HG03108 (cell line): ENCODE measurements at regions not wholly inside any gene's neighbourhood (a gene's known extent, or its start where the extent isn't known, plus 50 kb on each side); places are given as distances from the start of the nearest gene placed in this dataset.
"Not testable (repeated sequence)": the region's sequence is repeated elsewhere in the genome, so short reads cannot be mapped to it uniquely, and the experiment has no call there.

Experiments
- ATAC-seq: cut with Tn5 transposase; IDR thresholded peaks from one replicate; pipeline ENCODE4 v1.9.1; 2021; ENCODE audit warnings: moderate library complexity; ENCODE audit not compliant: unreplicated experiment

- ATAC-seq: no peak
These were observed 85.2 kb downstream of the POLR1F start for GRCh38 chr7:19623676-19624075.

DNA sequence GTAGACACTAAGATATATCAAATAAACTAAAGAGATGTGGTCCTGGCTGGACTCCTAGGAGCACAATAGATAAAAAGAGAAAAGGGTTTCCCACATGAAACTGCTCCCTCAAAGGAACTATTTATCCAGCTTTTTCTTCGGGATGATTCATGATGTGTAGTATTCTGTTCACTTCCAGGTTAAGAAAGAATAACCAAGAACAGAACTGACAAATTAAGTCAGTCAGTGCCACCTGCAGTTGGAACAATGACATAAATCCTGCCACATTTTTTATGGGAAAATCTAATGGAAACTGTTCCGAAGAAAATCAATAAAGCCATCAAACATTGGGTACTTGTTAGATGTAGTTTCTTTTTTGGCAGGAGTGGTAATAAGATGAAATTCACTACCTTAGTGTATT is 87.1 kb downstream of the POLR1F start:
- ATAC-seq: no peak

DNA sequence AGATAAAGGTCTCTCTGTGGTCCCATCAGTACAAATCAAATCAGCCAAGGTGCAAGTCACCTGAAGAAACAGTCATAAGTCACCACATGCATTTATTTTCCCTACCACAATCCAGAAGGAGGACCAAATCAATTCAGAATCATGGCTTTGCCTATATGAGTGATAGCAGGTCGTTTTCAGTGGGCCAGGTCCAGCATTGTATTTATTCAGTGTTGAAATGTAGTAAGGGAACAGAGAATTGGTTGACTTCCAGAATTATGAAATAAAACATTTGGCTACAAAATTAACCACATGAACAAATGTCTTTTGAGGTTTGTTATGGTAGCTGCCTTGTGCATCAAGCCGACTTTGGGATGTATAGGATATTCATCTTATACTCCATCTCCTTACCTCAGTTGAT is 88.4 kb downstream of the POLR1F start:
- no peak for ATAC-seq

- ATAC-seq: no peak
These were observed 89.7 kb downstream of the POLR1F start for GRCh38 chr7:19619122-19619521.

GRCh38 chr7:19617901-19618300 is 90.9 kb downstream of the POLR1F start:
- ATAC-seq: no peak

DNA sequence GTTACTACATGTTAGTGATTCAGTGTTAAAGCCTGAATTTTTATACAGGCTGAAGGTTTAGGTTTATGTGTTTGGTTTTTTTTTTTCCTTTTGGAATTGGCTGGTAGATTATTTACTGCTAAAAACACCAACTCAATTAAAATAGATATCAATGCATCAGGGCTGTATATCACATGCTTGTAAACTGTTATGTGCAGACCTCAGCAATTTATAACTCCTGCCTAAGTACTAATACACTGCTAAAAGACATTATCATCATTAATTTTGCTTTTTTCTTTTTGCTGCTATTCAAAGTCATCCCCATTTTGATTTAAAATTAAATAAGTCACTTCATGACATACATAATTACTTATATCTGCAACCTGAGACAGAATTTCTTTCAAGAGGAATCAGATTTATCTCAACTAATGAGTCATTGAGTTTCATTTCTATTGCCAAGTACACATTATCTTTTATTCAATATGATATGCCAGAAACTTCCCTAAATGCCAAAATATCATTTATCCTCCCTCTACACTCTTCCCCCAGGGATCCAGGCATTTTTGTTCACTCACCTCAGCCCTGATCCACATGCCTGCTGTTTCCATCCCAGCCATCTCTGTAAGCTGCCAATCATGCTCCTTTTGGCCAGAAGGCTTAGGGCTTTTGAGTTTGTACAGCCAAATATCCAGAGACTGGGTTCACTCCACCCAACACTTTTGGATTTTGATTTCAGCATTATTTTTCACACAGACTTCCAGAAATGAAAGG is 98.5 kb downstream of the POLR1F start:
- ATAC-seq: no peak

- no peak for ATAC-seq
These were observed 119.4 kb downstream of the POLR1F start for GRCh38 chr7:19589446-19589845.

- no peak for ATAC-seq
These were observed 121.5 kb downstream of the POLR1F start for GRCh38 chr7:19587291-19587690.

DNA sequence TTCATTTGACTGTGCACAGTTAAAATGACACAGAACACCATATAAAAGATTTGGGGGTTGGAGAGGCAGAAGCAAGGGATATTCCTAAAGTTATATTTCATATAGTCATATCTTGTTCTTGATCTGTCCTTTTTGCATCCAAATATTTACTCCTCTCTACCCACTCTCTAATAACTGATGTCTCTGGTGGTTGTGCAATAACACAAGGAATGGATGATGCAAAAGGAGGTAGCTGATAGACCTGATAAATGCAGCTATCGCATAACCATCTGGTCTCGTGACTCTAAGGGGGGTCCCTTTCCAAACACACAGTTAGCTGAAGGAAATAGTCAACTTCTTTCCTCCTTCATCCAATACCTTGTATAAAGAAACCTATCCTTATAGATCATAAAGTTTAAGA is 123.1 kb downstream of the POLR1F start:
- ATAC-seq: no peak

GRCh38 chr7:19575909-19576557 is 132.8 kb downstream of the POLR1F start:
- ATAC-seq: no peak

- ATAC-seq: no peak
These were observed 134.7 kb downstream of the POLR1F start for GRCh38 chr7:19574131-19574530.

- no peak for ATAC-seq
These were observed 136.3 kb downstream of the POLR1F start for GRCh38 chr7:19572566-19572965.

GRCh38 chr7:19567011-19567410 is 141.8 kb downstream of the POLR1F start:
- no peak for ATAC-seq

- ATAC-seq: no peak
These were observed 143.2 kb downstream of the POLR1F start for GRCh38 chr7:19565602-19566001.

GRCh38 chr7:19561121-19561805 is 147.6 kb downstream of the POLR1F start:
- no peak for ATAC-seq

DNA sequence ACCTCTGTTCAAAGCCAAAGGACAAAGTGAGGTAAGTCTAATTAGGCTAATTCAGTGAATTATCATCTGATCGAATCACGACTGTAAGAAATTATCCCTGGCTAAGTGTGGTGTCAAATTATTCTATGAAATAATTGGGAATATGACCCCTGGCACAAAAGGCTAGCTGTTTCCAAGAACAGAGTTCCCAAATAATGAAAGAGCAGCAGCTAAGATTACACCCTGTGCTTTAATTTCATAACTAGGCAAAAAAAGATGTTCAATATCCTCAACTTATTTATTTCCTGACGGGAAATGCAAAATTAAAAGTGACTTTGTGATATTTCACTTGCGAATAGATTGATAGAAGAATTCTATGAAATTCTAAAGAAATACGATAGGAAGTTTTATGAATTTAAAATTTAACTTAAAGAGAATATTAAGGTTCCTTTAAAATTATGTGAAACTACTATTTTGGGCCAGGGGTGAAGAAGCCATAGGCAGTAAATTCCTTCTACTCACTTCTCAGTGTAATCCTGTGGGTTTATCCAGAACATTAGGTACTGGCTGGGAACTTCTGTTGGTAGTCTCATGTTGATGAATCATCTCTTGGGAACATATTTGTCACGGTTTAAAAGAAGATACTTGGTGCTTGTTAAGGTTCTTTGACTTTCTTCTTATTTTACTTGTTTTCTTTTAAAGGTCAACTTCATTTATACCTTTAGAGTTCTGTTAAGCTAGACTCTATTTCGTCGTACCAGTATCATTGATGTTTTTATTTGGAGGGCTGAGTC is 148.5 kb downstream of the POLR1F start:
- ATAC-seq: no peak

- ATAC-seq: no peak
These were observed 150.3 kb downstream of the POLR1F start for GRCh38 chr7:19558527-19558926.

DNA sequence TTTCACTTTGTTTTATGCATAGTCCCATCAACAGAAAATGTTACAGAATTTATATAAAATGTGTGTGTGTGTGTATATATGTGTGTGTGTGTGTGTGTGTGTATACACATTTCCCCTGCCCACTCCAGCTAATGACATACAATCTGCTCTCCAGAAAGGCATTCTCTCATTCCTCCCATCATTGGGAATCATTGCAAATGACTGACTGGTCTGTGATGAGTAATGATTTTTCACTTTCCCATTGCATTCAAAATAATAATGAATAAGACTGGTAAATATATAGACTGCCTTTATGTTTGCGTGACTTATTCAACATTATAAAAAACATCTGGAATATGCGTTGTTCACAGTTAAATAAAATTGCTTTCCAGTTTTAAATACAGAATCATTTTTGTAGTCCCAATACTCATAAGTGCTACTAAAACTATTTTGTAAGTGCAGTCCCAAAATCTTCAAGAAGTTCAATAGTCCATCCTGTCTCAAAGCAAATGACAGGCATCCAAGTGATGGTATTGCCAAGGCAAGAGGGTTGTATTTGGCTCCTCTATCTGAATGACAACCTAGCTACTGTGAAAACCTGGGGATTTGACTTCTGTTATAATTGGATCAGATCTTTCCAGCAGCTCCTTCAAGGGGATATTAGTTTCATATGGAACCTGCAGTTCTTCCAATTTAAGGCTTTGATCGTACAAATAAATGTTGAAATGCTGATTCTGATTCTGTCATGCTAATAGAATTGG is 150.9 kb downstream of the POLR1F start:
- ATAC-seq: no peak

DNA sequence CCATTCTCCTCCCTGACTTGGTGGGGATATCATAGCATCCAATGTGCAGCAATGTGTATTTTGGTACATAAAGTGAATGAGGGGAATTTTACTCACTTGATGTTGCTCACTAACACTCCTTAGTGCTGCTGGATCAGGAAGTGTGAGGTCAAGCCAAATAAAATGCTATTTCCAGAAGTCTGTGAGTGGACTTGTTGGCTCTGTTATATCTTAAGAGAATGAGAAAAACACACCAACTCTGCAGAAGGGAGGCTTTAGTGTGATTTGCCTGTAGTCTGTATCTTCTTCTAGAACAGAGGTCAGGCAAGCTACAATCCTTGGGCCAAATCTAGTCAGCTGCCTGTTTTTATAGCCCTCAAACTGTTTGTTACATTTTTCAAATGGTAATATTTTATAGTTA is 154.3 kb downstream of the POLR1F start:
- no peak for ATAC-seq

GRCh38 chr7:19552576-19552975 is 156.3 kb downstream of the POLR1F start:
- ATAC-seq: no peak

- not testable (repeated sequence) for ATAC-seq
These were observed 159.6 kb downstream of the POLR1F start for GRCh38 chr7:19549246-19549645.
